ENCODE measurements at regions not wholly inside any gene's neighbourhood (a gene's known extent, or its start where the extent isn't known, plus 50 kb on each side); places are given as distances from the start of the nearest gene placed in this dataset.

- H3K4me3 ChIP-seq (ENCODE audit: low read depth, low read length): no peak overlapping the region
- DNase-seq (ENCODE audit: low read depth): no peak
- TF ChIP-seq POLR2A (IDR thresholded peaks at IDR 0.05; ENCODE audit: extremely low read depth, insufficient read length) (no peak), CTCF (IDR thresholded peaks at IDR 0.05; ENCODE audit: low read depth, low read length) (no peak), MYC (IDR thresholded peaks at IDR 0.05; ENCODE audit: low read depth, low read length) (no peak), MAX (IDR thresholded peaks at IDR 0.05; ENCODE audit: low read depth, low read length) (no peak)
These were observed 273.1 kb downstream of the SP3 start for GRCh38 chr2:173692068-173692467.

GRCh38 chr2:173693044-173693589 is 272.1 kb downstream of the SP3 start:
- no peak for DNase-seq (ENCODE audit: low read depth)
- TF ChIP-seq POLR2A (IDR thresholded peaks at IDR 0.05; ENCODE audit: extremely low read depth, insufficient read length): no peak
- TF ChIP-seq MAX (IDR thresholded peaks at IDR 0.05; ENCODE audit: low read depth, low read length): no peak
- no peak for TF ChIP-seq MYC (IDR thresholded peaks at IDR 0.05; ENCODE audit: low read depth, low read length)
- no peak for TF ChIP-seq CTCF (IDR thresholded peaks at IDR 0.05; ENCODE audit: low read depth, low read length)
- no peak overlapping the region for H3K4me3 ChIP-seq (ENCODE audit: low read depth, low read length)

GRCh38 chr2:173696274-173696673 is 268.9 kb downstream of the SP3 start:
- DNase-seq (ENCODE audit: low read depth): no peak
- TF ChIP-seq MAX (IDR thresholded peaks at IDR 0.05; ENCODE audit: low read depth, low read length) (no peak), MYC (IDR thresholded peaks at IDR 0.05; ENCODE audit: low read depth, low read length) (no peak), POLR2A (IDR thresholded peaks at IDR 0.05; ENCODE audit: extremely low read depth, insufficient read length) (no peak)
- H3K4me3 ChIP-seq (ENCODE audit: low read depth, low read length): no peak overlapping the region

- TF ChIP-seq POLR2A (IDR thresholded peaks at IDR 0.05; ENCODE audit: extremely low read depth, insufficient read length) (no peak), MYC (IDR thresholded peaks at IDR 0.05; ENCODE audit: low read depth, low read length) (no peak), MAX (IDR thresholded peaks at IDR 0.05; ENCODE audit: low read depth, low read length) (no peak), CTCF (IDR thresholded peaks at IDR 0.05; ENCODE audit: low read depth, low read length) (no peak)
- no peak overlapping the region for H3K4me3 ChIP-seq (ENCODE audit: low read depth, low read length)
- DNase-seq (ENCODE audit: low read depth): no peak
These were observed 267.2 kb downstream of the SP3 start for GRCh38 chr2:173697929-173698328.

- DNase-seq (ENCODE audit: low read depth): no peak
- no peak overlapping the region for H3K4me3 ChIP-seq (ENCODE audit: low read depth, low read length)
- no peak for TF ChIP-seq MAX (IDR thresholded peaks at IDR 0.05; ENCODE audit: low read depth, low read length)
- TF ChIP-seq MYC (IDR thresholded peaks at IDR 0.05; ENCODE audit: low read depth, low read length): no peak
- TF ChIP-seq CTCF (IDR thresholded peaks at IDR 0.05; ENCODE audit: low read depth, low read length): no peak
- no peak for TF ChIP-seq POLR2A (IDR thresholded peaks at IDR 0.05; ENCODE audit: extremely low read depth, insufficient read length)
These were observed 259.5 kb downstream of the SP3 start for GRCh38 chr2:173705656-173706055.

- DNase-seq (ENCODE audit: low read depth): no peak
- H3K4me3 ChIP-seq (ENCODE audit: low read depth, low read length): no peak overlapping the region
- TF ChIP-seq MYC (IDR thresholded peaks at IDR 0.05; ENCODE audit: low read depth, low read length) (no peak), MAX (IDR thresholded peaks at IDR 0.05; ENCODE audit: low read depth, low read length) (no peak), POLR2A (IDR thresholded peaks at IDR 0.05; ENCODE audit: extremely low read depth, insufficient read length) (no peak), CTCF (IDR thresholded peaks at IDR 0.05; ENCODE audit: low read depth, low read length) (no peak)
These were observed 258.2 kb downstream of the SP3 start for GRCh38 chr2:173706936-173707335.

Data from NB4 (cell line).